Lower leg skin (tissue), 4 donors: ENCODE measurements at regions not wholly inside any gene's neighbourhood (a gene's known extent, or its start where the extent isn't known, plus 50 kb on each side); places are given as distances from the start of the nearest gene placed in this dataset.

Experiments used
- DNase-seq, 2 donors: peaks; one replicate each; pipeline ENCODE4 v3.0.0-alpha.2; 2019; ENCODE audit warnings: low spot score in 2 of 2
- H3K4me3 ChIP-seq: fragments of 200-600 bp; sonication (generic); 2 replicates; pipeline ENCODE4 v1.5.1; 2017; ENCODE audit warnings: mild to moderate bottlenecking, low read depth; ENCODE audit not compliant: poor library complexity, severe bottlenecking
- CTCF ChIP-seq, 3 donors: fragments of 450-650 bp; IDR thresholded peaks; one replicate each; pipeline ENCODE4 v1.5.1; 2016; ENCODE audit warnings: antibody characterized with exemption in 3 of 3, mild to moderate bottlenecking in 3 of 3, moderate library complexity in 2 of 3
- POLR2A ChIP-seq, 2 donors: fragments of 450-650 bp; IDR thresholded peaks; one replicate each; pipeline ENCODE4 v1.6.1; 2016 to 2017; ENCODE audit warnings: antibody characterized with exemption in 2 of 2, mild to moderate bottlenecking in 1 of 2, moderate library complexity in 1 of 2
- WGBS, 2 donors: methylation state at CpG; one replicate each; pipeline ENCODE4 v1.1.5; 2018; 5-methylcytosine and 5-hydroxymethylcytosine counted together
- intact Hi-C: fragments of 100-400 bp; cut with DNase I; formaldehyde crosslinking; loops from one replicate; pipeline ENCODE4 v1.15.0; 2023; ENCODE audit warnings: low total_unique reads

DNA sequence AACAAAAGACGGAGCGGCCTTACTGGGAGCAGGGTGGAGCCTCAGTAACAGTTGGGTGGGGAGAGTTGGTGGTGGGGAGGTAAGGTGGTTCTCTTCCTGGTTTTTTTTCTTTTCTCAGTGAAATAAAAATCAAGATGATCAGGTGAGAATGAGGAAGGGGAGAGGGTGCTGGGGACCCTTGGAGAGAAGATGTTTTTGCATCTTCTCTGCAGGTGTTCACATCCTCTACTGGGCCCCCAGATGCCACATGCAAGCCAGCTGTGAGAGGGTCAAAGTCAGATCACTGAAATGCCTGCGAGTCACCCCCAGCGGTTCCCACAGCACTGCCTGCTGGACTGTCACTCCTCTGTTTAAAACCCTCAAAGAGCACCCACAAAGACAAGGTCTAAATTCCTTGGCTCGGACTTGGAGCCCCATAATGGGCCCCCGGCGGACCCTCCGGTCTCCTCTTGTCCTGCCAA is 69.8 kb upstream of the FHL2 start:
- 75 to 79% methylated on average over 8 of the region's 8 CpGs for WGBS, 2 donors
- no peak overlapping the region for H3K4me3 ChIP-seq
- DNase-seq: no peak
- TF ChIP-seq CTCF (IDR thresholded peaks at IDR 0.05) (no peak), POLR2A (IDR thresholded peaks at IDR 0.05) (no peak)
- intact Hi-C loops: no loop called here

- TF ChIP-seq POLR2A (IDR thresholded peaks at IDR 0.05) (no peak), CTCF (IDR thresholded peaks at IDR 0.05) (no peak)
- H3K4me3 ChIP-seq: no peak overlapping the region
- intact Hi-C loops: no loop called here
- no peak for DNase-seq
- 94 to 95% methylated on average over 2 of the region's 2 CpGs for WGBS, 2 donors
These were observed 65.5 kb upstream of the FHL2 start for GRCh38 chr2:105464325-105464724.

DNA sequence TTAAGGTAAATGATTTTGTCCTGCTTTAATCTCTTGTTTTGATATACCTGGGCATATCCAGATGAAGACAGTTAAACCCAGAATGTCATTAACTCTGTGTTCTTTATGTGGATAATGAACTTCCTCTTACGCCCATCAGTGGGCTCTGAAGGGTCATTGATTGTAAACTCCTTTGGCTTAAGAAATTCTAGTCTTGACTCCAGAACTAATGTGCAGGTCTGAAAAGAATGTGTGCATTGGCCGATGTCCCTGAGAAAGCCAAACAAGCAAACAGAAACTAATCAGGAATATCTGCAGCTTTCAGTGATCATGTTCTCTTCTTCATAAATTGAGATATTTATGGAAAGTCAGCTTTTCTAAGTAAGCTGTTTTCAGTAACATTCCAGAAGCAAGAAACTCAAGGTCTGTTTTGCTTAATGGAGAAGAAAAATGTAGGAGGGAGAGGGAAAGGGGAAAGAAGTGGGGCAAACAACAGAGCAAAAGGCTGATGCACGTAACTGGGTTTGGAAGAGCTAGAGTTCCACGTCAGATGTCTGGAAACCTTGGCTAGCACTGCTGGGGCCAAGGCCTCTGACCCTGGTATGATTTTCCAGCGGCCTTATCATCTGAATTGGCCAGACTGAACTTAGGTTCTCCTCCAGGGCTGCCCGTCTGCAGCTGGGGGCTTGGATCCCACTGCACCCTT is 61.3 kb upstream of the FHL2 start:
- no peak for DNase-seq
- intact Hi-C loops: no loop called here
- H3K4me3 ChIP-seq: no peak overlapping the region
- WGBS, 2 donors: 66 to 75% methylated on average over 6 of the region's 6 CpGs
- TF ChIP-seq CTCF (IDR thresholded peaks at IDR 0.05): no peak
- no peak for TF ChIP-seq POLR2A (IDR thresholded peaks at IDR 0.05)

- no peak for DNase-seq
- intact Hi-C loops: no loop called here
- TF ChIP-seq POLR2A (IDR thresholded peaks at IDR 0.05) (no peak), CTCF (IDR thresholded peaks at IDR 0.05) (no peak)
- 84 to 87% methylated on average over 6 of the region's 6 CpGs for WGBS, 2 donors
- no peak overlapping the region for H3K4me3 ChIP-seq
These were observed 59.2 kb upstream of the FHL2 start for GRCh38 chr2:105458076-105458475.

DNA sequence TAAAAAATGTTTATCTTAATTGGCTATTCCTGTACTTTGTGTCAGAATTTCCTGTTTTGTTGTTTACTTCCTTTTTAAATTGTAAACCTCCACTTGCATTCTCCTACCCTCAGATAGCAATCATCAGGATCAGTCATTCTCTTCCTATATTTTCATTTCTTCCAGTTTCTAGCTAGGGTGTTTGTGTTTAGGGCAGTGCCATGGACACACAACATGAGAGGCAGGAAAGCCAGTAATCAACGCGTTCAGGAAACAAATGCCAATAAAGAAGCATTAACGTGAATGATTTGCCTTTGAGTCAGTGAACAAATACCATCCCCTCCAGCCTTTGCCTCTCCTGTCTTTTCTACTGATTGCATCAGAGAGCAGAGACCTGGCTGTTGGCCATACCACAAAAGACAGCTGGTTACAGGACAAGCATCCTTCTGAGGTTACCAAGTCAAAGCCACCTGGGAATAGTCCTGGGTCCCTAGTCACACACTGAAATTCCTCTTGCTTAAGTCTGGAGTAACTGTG is 56.7 kb upstream of the FHL2 start:
- TF ChIP-seq POLR2A (IDR thresholded peaks at IDR 0.05) (no peak), CTCF (IDR thresholded peaks at IDR 0.05) (no peak)
- DNase-seq: peak in 1 of 2 donors; percentile 50
- intact Hi-C loops: no loop called here
- WGBS, 2 donors: 12 to 14% methylated on average over 3 of the region's 3 CpGs
- H3K4me3 ChIP-seq: no peak overlapping the region
